H1 (cell line): ENCODE measurements at regions not wholly inside any gene's neighbourhood (a gene's known extent, or its start where the extent isn't known, plus 50 kb on each side); places are given as distances from the start of the nearest gene placed in this dataset.

ENCODE experiments used
- CBX5 ChIP-seq: fragments of 300-800, 300-1000 bp; sonication (generic); IDR thresholded peaks from 2 replicates; pipeline ENCODE4 v1.7.1; 2016; ENCODE audit warnings: antibody characterized with exemption, low read length, low read depth
- HDAC6 ChIP-seq: IDR thresholded peaks from one replicate; pipeline ENCODE4 v1.7.1; 2012; ENCODE audit warnings: low read depth, mild to moderate bottlenecking, inconsistent platforms, low read length, moderate library complexity
- JUND ChIP-seq: IDR thresholded peaks from 2 replicates; pipeline ENCODE4 v1.6.1; 2011; ENCODE audit warnings: mild to moderate bottlenecking, improper control_type of control experiment, low read length
- POLR2AphosphoS5 ChIP-seq: IDR thresholded peaks from 2 replicates; pipeline ENCODE4 v1.6.1; 2011; ENCODE audit warnings: low read depth, low read length
- YY1 ChIP-seq: IDR thresholded peaks from 2 replicates; pipeline ENCODE4 v1.6.1; 2011; ENCODE audit warnings: low read depth, mild to moderate bottlenecking, low read length
- TF ChIP-seq, protein P1 (sequence below): fragments of 300-600 bp; sonication (generic); IDR thresholded peaks from 2 replicates; pipeline ENCODE4 v1.7.1; 2012; ENCODE audit warnings: low read length, moderate library complexity, mild to moderate bottlenecking, inconsistent platforms; ENCODE audit not compliant: insufficient replicate concordance

DNA sequence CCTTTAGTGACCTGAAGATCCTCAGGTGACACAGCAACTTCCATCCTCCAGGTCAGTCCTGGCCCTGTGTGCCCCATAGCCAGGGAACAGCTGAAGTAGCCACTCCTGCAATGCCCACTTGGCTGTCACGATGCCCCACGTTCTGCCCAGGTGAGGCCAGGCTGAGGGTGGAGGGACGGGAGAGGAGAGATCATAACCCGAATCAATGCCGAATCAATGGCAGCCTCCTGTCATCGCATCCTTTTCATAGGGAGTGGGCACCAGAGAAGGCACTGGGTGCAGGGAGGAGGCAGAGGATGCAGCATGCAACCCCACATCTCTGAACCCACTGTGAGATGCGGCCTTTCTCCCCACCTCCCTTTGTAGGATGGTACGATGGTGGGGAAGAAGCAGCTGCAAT, 75.3 kb upstream of the EPC2 start (continued):
- TF ChIP-seq, protein P1, sequence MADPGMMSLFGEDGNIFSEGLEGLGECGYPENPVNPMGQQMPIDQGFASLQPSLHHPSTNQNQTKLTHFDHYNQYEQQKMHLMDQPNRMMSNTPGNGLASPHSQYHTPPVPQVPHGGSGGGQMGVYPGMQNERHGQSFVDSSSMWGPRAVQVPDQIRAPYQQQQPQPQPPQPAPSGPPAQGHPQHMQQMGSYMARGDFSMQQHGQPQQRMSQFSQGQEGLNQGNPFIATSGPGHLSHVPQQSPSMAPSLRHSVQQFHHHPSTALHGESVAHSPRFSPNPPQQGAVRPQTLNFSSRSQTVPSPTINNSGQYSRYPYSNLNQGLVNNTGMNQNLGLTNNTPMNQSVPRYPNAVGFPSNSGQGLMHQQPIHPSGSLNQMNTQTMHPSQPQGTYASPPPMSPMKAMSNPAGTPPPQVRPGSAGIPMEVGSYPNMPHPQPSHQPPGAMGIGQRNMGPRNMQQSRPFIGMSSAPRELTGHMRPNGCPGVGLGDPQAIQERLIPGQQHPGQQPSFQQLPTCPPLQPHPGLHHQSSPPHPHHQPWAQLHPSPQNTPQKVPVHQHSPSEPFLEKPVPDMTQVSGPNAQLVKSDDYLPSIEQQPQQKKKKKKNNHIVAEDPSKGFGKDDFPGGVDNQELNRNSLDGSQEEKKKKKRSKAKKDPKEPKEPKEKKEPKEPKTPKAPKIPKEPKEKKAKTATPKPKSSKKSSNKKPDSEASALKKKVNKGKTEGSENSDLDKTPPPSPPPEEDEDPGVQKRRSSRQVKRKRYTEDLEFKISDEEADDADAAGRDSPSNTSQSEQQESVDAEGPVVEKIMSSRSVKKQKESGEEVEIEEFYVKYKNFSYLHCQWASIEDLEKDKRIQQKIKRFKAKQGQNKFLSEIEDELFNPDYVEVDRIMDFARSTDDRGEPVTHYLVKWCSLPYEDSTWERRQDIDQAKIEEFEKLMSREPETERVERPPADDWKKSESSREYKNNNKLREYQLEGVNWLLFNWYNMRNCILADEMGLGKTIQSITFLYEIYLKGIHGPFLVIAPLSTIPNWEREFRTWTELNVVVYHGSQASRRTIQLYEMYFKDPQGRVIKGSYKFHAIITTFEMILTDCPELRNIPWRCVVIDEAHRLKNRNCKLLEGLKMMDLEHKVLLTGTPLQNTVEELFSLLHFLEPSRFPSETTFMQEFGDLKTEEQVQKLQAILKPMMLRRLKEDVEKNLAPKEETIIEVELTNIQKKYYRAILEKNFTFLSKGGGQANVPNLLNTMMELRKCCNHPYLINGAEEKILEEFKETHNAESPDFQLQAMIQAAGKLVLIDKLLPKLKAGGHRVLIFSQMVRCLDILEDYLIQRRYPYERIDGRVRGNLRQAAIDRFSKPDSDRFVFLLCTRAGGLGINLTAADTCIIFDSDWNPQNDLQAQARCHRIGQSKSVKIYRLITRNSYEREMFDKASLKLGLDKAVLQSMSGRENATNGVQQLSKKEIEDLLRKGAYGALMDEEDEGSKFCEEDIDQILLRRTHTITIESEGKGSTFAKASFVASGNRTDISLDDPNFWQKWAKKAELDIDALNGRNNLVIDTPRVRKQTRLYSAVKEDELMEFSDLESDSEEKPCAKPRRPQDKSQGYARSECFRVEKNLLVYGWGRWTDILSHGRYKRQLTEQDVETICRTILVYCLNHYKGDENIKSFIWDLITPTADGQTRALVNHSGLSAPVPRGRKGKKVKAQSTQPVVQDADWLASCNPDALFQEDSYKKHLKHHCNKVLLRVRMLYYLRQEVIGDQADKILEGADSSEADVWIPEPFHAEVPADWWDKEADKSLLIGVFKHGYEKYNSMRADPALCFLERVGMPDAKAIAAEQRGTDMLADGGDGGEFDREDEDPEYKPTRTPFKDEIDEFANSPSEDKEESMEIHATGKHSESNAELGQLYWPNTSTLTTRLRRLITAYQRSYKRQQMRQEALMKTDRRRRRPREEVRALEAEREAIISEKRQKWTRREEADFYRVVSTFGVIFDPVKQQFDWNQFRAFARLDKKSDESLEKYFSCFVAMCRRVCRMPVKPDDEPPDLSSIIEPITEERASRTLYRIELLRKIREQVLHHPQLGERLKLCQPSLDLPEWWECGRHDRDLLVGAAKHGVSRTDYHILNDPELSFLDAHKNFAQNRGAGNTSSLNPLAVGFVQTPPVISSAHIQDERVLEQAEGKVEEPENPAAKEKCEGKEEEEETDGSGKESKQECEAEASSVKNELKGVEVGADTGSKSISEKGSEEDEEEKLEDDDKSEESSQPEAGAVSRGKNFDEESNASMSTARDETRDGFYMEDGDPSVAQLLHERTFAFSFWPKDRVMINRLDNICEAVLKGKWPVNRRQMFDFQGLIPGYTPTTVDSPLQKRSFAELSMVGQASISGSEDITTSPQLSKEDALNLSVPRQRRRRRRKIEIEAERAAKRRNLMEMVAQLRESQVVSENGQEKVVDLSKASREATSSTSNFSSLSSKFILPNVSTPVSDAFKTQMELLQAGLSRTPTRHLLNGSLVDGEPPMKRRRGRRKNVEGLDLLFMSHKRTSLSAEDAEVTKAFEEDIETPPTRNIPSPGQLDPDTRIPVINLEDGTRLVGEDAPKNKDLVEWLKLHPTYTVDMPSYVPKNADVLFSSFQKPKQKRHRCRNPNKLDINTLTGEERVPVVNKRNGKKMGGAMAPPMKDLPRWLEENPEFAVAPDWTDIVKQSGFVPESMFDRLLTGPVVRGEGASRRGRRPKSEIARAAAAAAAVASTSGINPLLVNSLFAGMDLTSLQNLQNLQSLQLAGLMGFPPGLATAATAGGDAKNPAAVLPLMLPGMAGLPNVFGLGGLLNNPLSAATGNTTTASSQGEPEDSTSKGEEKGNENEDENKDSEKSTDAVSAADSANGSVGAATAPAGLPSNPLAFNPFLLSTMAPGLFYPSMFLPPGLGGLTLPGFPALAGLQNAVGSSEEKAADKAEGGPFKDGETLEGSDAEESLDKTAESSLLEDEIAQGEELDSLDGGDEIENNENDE: no peak
- TF ChIP-seq POLR2AphosphoS5: no peak
- TF ChIP-seq YY1: no peak
- no peak for TF ChIP-seq HDAC6
- no peak for TF ChIP-seq CBX5
- TF ChIP-seq JUND: no peak
